Testis (tissue), 2 donors: ENCODE measurements at regions not wholly inside any gene's neighbourhood (a gene's known extent, or its start where the extent isn't known, plus 50 kb on each side); places are given as distances from the start of the nearest gene placed in this dataset.

Source experiments
- CTCF ChIP-seq, 3 experiments: fragments of 450-650 bp in 2 of 3; fragments of 200-600 bp in 1 of 3; sonication (generic) in 1 of 3; IDR thresholded peaks; one replicate each; pipeline ENCODE4 v1.5.1; 2016 to 2019; ENCODE audit warnings: antibody characterized with exemption in 3 of 3, mild to moderate bottlenecking in 2 of 3, moderate library complexity in 1 of 3
- POLR2A ChIP-seq: fragments of 450-650 bp; IDR thresholded peaks from one replicate; pipeline ENCODE4 v1.6.1; 2017; ENCODE audit warnings: antibody characterized with exemption, mild to moderate bottlenecking, moderate library complexity

- TF ChIP-seq CTCF (IDR thresholded peaks at IDR 0.05) (peak; percentile 57 to 78 (median 76)), POLR2A (no peak)
Observed at GRCh38 chr1:60281360-60281932, 207.9 kb upstream of the C1orf87 start.
